ENCODE measurements at regions not wholly inside any gene's neighbourhood (a gene's known extent, or its start where the extent isn't known, plus 50 kb on each side); places are given as distances from the start of the nearest gene placed in this dataset.

DNA sequence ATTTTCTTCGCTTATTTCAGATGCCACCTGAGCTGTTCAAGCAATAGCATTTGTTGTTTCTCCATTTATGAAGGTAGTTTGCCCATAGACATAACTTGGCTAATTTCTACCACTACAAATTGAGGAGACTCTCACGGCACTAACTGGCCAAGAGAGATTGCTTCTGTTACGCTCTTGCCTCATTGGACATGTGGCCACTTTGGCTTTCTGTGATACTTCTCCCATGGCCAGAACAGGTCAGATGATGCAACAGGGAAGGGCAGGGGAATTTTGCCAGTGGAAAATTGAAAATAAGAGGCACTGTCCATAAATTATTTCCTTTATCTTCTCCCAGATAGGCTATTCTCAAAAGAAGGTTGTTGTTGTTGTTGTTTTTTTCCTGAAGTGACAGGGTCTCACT, 1633.3 kb upstream of the LRRTM3 start:
- no peak for TF ChIP-seq ZNF274 (IDR thresholded peaks at IDR 0.05; ENCODE audit: low read depth, low read length)
- H3K4me3 ChIP-seq (ENCODE audit: low read length): no peak overlapping the region

DNA sequence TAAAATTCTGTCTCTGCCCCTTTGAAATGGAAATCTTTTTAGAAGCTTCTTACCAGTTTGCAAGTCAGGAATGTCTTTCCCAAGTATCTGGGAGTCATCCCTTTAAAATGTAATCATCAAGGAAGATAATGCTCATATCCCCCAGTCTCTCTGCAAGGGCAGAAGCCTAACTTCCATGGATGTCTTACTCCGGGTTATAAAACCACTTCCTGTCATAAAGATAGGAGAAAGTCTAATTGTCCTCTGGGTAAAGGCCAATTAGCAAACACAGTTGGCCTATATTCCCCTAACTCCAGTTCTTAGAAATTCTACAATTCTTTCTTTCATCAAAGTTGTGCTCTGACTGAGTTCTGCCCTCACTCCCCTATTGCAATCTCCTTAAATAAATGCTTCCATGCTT, 1631.5 kb upstream of the LRRTM3 start:
- no peak overlapping the region for H3K4me3 ChIP-seq (ENCODE audit: low read length)
- TF ChIP-seq ZNF274 (IDR thresholded peaks at IDR 0.05; ENCODE audit: low read depth, low read length): no peak

DNA sequence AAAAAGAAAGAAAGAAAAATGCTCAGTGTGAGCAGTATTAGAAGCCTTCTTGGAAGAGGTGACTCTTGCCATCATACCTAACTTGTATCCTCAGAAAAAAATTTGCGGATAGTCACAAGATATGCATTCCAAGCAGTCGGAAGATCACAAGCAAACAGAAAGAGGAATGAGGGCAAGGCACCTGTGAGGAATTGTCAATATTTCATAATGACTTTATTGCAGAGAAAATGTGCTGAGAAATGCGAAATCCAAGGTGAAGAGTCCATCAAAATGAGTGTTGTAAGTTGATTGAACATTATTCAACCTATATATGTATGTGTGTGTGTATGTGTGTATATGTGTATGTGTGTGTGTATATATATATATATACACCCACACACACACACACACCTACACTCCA, 1624.7 kb upstream of the LRRTM3 start:
- TF ChIP-seq ZNF274 (IDR thresholded peaks at IDR 0.05; ENCODE audit: low read depth, low read length): no peak
- no peak overlapping the region for H3K4me3 ChIP-seq (ENCODE audit: low read length)

DNA sequence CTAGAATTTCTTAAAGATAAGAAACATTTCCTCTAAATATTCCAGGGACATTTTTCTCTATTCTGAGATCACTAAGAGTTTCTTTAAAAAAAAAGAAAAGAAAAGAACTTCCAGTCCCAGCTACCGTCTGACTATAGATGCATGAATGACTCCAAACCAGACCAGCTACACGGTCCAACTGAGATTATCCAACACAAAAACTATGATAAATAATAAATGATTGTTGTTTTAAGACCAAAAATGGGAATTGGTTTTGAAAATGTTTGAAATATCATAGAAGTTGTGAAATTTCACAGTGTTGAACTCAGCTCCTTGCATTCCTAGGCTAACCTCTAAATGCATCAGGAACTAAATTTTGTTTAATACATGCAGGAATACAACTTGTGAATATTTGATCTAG, 1619.6 kb upstream of the LRRTM3 start:
- H3K4me3 ChIP-seq (ENCODE audit: low read length): no peak overlapping the region
- TF ChIP-seq ZNF274 (IDR thresholded peaks at IDR 0.05; ENCODE audit: low read depth, low read length): no peak

DNA sequence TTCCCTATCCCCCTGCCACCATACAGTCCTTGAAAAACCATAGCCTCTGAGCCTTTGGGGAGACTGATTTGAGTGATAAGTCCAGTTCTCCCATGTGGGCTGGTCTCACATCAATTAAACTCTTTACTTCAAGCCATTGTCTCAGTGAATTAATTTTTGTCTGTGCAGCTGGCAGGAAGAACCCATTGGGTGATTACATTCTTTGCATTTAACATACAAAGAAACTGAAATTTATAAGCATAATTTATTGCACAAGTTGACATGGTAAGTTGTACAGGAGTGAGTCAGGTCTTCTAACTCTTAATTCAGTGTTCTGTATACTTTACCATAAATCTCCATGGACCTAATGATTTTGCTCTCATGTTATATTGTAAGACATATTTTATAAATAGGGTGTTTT, 1613.0 kb upstream of the LRRTM3 start:
- no peak overlapping the region for H3K4me3 ChIP-seq (ENCODE audit: low read length)

DNA sequence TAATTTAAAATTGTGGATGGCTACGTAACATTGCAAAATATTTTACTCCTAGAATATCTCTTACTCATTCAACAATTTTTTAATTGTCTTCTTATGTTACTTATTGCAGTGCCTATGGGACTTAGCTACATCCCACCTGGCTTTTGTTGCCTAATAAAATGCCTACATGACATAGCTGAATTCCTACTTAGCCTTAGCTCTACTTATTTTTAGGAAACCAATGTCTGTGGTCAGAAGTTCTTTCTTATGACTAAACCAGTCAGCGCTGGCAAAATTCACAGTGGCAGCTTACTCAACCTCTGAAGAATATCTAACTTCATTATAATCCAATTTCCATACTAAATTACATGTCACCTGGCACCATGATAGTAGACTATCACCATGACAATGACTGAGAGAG, 1612.4 kb upstream of the LRRTM3 start:
- TF ChIP-seq ZNF274 (IDR thresholded peaks at IDR 0.05; ENCODE audit: low read depth, low read length): no peak
- H3K4me3 ChIP-seq (ENCODE audit: low read length): no peak overlapping the region

More for the DNA sequence above, 1613.0 kb upstream of the LRRTM3 start:
- no peak for TF ChIP-seq ZNF274 (IDR thresholded peaks at IDR 0.05; ENCODE audit: low read depth, low read length)

DNA sequence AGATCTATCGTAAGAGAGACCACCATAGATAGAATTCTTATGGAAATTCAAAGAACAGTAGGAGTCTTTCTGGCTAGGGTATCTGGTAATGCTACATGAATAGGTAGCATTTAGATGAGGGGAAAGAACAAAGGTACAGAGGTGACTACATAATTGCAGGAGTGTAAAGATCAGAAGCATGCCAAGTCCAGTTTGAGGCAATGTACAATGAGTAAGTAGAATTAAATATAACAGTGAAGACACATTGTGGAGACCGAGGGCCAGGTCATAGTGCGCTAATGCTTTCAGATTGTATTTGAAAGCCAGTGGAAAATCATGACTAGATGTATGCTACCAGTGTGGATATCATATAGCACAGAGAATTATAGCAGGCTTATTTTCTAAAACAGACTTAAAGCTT, 1611.6 kb upstream of the LRRTM3 start:
- TF ChIP-seq ZNF274 (IDR thresholded peaks at IDR 0.05; ENCODE audit: low read depth, low read length): no peak

DNA sequence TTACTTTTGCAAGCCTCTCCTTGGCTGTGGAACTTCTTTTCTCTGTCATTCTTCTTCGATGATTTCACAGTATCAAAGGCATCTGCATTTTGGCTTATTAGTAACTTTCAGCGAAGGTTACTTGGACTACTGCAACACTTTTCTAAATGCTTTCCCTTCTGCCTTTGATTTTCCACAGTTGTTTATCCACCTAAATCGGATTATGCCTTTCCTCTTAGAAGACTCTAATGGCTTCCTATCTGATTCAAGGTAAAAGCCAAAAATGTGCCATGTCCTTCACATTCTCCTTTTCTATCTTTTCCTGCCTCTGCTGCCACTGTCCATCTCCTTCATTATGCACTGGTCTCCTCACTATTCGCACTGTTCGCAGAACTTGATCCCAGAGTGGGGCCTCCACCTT, 1606.3 kb upstream of the LRRTM3 start:
- no peak overlapping the region for H3K4me3 ChIP-seq (ENCODE audit: low read length)
- no peak for TF ChIP-seq ZNF274 (IDR thresholded peaks at IDR 0.05; ENCODE audit: low read depth, low read length)

More for the DNA sequence above, 1611.6 kb upstream of the LRRTM3 start:
- no peak overlapping the region for H3K4me3 ChIP-seq (ENCODE audit: low read length)

DNA sequence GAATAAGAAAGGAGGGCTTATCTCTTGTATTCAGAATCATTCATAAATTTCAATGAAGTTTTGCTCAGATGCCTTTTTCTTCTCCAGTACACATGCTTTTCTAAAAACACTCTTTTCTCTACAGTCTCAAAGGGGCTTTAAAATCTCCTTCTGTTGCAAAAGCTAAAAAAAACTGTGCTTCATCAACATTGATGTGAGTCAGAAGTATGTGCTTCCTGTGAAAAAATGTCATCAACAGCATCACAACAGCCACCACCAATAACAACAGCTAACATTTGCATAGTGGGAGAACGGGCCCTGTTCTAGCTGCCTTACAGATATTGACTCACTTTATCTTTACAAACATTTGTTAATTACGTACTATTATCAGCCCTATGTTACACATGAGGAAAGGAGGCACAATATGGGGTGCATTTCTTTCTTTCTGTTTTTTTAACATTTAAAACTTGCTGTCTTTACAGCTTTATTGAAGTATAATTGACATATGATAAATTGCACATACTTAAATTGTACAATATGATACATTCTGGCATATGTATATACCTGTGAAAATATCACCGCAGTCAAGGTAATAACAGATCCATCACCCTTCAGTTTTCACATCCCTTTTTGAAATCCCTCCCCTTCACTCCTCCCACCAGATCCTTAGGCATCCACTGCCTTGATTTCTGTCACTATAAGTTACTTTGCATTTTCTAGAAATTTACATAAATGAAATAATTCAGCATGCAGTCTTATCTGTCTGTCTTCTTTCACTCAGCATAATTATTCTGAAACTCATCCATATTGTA, 1605.4 kb upstream of the LRRTM3 start:
- H3K4me3 ChIP-seq (ENCODE audit: low read length): no peak overlapping the region
- TF ChIP-seq ZNF274 (IDR thresholded peaks at IDR 0.05; ENCODE audit: low read depth, low read length): no peak

DNA sequence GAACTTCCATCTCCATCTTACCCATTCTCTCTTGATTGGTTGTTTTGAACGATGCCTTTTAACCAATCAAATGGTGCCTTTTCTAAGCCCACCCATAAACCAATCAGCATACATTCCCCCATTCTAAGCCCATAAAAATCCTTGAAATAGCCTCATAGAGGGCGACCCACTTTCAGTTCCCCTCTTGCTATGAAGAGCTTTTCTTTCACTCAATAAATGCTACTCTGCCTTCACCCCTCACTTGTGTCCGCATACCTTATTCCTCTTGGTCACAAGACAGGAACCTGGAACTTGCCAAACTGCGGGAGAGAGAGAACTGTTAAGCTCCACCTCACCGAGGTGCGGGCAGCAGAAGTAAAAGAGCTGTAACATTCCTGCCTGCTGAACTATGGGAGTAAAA, 1602.0 kb upstream of the LRRTM3 start:
- H3K4me3 ChIP-seq (ENCODE audit: low read length): no peak overlapping the region
- no peak for TF ChIP-seq ZNF274 (IDR thresholded peaks at IDR 0.05; ENCODE audit: low read depth, low read length)

DNA sequence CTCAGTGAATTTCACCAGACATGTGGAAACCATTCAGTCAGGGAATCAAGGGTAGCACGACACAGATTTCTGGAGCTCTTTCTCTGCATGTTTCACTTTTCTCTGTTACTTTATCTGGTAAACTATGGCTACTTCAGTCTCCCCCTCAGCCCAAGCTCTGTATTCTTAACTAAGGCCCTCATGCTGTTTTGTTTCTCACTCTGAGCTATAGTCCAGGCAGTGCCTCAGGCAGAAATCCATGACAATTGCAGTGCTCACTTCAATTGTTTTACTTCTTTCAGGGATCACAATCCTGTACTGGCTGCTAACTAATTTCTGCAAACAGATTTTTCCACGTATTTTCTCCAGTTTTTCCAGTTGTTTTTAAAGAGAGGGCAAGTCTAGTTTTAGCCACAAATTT, 1599.9 kb upstream of the LRRTM3 start:
- no peak for TF ChIP-seq ZNF274 (IDR thresholded peaks at IDR 0.05; ENCODE audit: low read depth, low read length)
- no peak overlapping the region for H3K4me3 ChIP-seq (ENCODE audit: low read length)

DNA sequence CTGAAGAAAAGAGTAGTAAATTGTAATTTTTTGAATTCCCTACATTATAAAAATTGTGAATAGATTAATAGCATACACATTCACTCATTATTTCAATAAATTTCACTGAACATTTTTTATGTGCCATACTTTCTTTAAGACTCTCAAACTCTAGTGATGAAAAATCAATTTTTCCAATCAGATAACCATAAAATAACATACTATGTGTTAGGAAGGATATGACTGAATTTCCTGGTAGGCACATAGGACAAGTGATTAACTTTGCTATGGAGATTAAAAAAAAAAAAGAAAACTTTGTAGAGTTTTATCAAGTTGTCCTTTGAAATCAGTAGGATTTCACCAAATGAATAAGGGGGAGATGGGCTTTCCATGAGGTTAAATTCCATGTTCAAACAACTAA, 1597.3 kb upstream of the LRRTM3 start:
- TF ChIP-seq ZNF274 (IDR thresholded peaks at IDR 0.05; ENCODE audit: low read depth, low read length): no peak
- no peak overlapping the region for H3K4me3 ChIP-seq (ENCODE audit: low read length)

DNA sequence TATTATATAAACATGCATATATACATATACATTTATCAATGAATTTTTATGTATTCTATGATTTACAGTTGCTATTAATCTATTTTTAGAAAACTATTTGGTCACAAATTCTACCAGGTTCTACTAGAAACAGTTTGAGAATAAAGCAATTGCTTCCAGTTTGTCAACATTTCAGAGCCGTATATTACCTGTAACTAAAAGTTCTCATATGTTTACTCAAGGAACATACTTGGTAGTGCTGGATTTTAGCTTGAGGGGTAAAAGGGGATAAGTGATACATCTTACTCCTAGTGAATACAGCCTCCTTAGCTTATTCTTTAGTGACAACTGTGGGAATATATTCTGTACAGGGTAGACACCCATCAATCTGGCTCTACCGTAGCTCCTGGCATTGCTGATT, 1590.5 kb upstream of the LRRTM3 start:
- no peak for TF ChIP-seq ZNF274 (IDR thresholded peaks at IDR 0.05; ENCODE audit: low read depth, low read length)
- H3K4me3 ChIP-seq (ENCODE audit: low read length): no peak overlapping the region

DNA sequence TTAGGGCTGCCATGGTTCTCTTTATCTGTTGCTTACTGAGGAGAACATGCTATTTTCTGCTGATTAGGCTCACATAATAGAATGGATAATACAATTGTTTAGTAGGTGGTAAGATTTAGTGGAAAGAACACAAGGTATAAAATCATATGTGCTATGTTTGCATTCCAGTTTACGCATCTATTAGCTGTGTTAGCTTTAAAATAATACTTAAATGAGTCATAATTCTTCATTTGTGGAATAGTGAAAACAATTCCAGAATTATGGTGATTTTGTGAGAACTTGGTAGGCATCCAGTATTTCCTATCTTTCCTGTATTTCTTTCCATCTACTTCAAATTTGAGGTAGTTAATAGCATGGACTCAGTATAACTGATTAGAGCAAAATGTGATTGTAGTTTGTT, 1585.5 kb upstream of the LRRTM3 start:
- TF ChIP-seq ZNF274 (IDR thresholded peaks at IDR 0.05; ENCODE audit: low read depth, low read length): no peak
- no peak overlapping the region for H3K4me3 ChIP-seq (ENCODE audit: low read length)

DNA sequence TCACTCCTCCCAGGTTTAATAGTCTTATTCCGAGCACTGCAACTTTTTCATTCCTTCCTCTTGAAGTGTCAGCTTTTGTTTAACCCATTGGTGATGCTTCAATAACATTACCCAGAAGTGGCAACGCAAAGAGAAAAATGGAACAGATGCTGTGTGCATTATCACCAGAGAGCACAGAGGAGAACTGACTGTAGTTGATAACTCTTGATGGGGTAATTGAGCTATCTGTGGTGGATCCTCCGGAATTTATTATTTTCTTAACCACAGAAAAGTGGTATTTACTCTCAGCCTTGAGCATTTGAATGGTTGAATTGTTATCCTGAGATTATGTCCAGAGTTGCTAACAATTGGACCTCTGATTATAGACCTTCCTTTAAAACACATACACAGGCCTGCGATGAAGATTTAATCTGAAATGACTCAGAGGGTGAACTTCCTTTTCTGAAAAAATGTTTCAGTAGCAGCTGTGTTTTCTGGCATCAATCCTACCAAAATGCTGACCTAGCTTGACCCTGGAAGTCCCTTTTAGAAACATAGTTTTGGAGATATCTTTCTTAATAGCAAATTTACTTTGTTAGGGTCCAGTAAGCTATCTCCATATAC, 1584.4 kb upstream of the LRRTM3 start:
- no peak for TF ChIP-seq ZNF274 (IDR thresholded peaks at IDR 0.05; ENCODE audit: low read depth, low read length)
- H3K4me3 ChIP-seq (ENCODE audit: low read length): no peak overlapping the region

Data from GM08714 (cell line).